HCT116 (cell line): ENCODE measurements at regions not wholly inside any gene's neighbourhood (a gene's known extent, or its start where the extent isn't known, plus 50 kb on each side); places are given as distances from the start of the nearest gene placed in this dataset.
A peak's percentile ranks its signal among the peaks of the same experiment; 100 is the strongest.

Source experiments
- CBX3 ChIP-seq: IDR thresholded peaks from 2 replicates; pipeline ENCODE4 v1.6.1; 2012; ENCODE audit warnings: low read depth
- ELF1 ChIP-seq: IDR thresholded peaks from 2 replicates; pipeline ENCODE4 v1.6.1; 2012; ENCODE audit warnings: low read depth, borderline replicate concordance
- FOSL1 ChIP-seq: IDR thresholded peaks from 2 replicates; pipeline ENCODE4 v1.6.1; 2012; ENCODE audit warnings: low read depth
- YY1 ChIP-seq: IDR thresholded peaks from 2 replicates; pipeline ENCODE4 v1.6.1; 2011; ENCODE audit warnings: low read length, low read depth, moderate library complexity, mild to moderate bottlenecking; ENCODE audit not compliant: insufficient replicate concordance; ENCODE audit errors: extremely low read depth
- ZFX ChIP-seq: fragments of 450-650 bp; IDR thresholded peaks from 2 replicates; pipeline ENCODE4 v1.6.1; 2017
- TF ChIP-seq, protein P1 (sequence below), 3 experiments: fragments of 200-600 bp in 1 of 3; sonication (generic) in 1 of 3; IDR thresholded peaks in 2 of 3; conservative IDR thresholded peaks in 1 of 3; 2 replicates each; pipeline ENCODE4 v1.5.1; 2012 to 2017; ENCODE audit warnings: low read depth in 2 of 3, low read length in 2 of 3, antibody characterized with exemption in 1 of 3, borderline replicate concordance in 1 of 3, control low read depth in 1 of 3, mild to moderate bottlenecking in 1 of 3, mixed read lengths in 1 of 3, mixed run types in 1 of 3, moderate library complexity in 1 of 3; ENCODE audit not compliant: insufficient read depth in 1 of 3
- TF ChIP-seq, protein P2 (sequence below): IDR thresholded peaks from 2 replicates; pipeline ENCODE4 v1.6.1; 2012
- TF ChIP-seq, protein P3 (sequence below): IDR thresholded peaks from 2 replicates; pipeline ENCODE4 v1.6.1; 2011; ENCODE audit warnings: mild to moderate bottlenecking, low read length, moderate library complexity; ENCODE audit not compliant: insufficient replicate concordance; ENCODE audit errors: extremely low read depth

DNA sequence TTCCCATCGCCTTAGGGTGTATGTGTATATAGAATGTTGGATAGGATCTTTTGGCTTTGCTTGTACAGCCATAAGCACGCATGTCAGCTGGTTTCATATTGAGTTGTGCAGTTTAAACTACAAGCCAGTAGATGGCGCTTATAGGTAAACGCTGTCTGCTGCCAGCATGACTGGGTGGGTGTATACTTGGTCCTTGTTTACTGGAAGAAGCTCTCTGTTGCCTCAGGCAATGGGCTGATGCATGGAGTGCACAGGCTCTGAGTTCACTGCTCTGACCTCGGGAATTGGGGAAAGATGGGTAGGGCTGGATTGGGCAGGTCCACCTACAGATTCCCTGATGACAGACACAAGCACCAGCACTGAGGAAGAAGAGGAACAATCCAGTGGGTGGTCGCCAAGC is 831.5 kb downstream of the STIM2 start (continued):
- TF ChIP-seq, protein P1, sequence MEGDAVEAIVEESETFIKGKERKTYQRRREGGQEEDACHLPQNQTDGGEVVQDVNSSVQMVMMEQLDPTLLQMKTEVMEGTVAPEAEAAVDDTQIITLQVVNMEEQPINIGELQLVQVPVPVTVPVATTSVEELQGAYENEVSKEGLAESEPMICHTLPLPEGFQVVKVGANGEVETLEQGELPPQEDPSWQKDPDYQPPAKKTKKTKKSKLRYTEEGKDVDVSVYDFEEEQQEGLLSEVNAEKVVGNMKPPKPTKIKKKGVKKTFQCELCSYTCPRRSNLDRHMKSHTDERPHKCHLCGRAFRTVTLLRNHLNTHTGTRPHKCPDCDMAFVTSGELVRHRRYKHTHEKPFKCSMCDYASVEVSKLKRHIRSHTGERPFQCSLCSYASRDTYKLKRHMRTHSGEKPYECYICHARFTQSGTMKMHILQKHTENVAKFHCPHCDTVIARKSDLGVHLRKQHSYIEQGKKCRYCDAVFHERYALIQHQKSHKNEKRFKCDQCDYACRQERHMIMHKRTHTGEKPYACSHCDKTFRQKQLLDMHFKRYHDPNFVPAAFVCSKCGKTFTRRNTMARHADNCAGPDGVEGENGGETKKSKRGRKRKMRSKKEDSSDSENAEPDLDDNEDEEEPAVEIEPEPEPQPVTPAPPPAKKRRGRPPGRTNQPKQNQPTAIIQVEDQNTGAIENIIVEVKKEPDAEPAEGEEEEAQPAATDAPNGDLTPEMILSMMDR (IDR thresholded peaks at IDR 0.05 in 2 of 3, conservative IDR thresholded peaks at IDR 0.05 in 1 of 3; ENCODE audit: borderline replicate concordance in 1 of 3, insufficient read depth in 1 of 3, low read depth in 2 of 3, low read length in 2 of 3): peak; percentile 35 to 83 (median 77); a peak in 4 of 6 replicates
- TF ChIP-seq ELF1 (no peak), ZFX (no peak), YY1 (no peak), CBX3 (0 out of 2 replicates have a peak, but pooled peaks have one; percentile 21), FOSL1 (no peak)
- TF ChIP-seq, protein P2, sequence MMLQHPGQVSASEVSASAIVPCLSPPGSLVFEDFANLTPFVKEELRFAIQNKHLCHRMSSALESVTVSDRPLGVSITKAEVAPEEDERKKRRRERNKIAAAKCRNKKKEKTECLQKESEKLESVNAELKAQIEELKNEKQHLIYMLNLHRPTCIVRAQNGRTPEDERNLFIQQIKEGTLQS: no peak
- TF ChIP-seq, protein P3, sequence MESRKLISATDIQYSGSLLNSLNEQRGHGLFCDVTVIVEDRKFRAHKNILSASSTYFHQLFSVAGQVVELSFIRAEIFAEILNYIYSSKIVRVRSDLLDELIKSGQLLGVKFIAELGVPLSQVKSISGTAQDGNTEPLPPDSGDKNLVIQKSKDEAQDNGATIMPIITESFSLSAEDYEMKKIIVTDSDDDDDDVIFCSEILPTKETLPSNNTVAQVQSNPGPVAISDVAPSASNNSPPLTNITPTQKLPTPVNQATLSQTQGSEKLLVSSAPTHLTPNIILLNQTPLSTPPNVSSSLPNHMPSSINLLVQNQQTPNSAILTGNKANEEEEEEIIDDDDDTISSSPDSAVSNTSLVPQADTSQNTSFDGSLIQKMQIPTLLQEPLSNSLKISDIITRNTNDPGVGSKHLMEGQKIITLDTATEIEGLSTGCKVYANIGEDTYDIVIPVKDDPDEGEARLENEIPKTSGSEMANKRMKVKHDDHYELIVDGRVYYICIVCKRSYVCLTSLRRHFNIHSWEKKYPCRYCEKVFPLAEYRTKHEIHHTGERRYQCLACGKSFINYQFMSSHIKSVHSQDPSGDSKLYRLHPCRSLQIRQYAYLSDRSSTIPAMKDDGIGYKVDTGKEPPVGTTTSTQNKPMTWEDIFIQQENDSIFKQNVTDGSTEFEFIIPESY: no peak
